HepG2 (cell line): ENCODE measurements at regions not wholly inside any gene's neighbourhood (a gene's known extent, or its start where the extent isn't known, plus 50 kb on each side); places are given as distances from the start of the nearest gene placed in this dataset.

Experiments
- ATAC-seq: fragments of 200-7000 bp; cut with Tn5 transposase; 3 replicates; pipeline ENCODE4 v1.9.1; 2020; ENCODE audit warnings: mild to moderate bottlenecking, moderate library complexity
- BruUV-seq: library from RNA; stranded (reverse); fragments of 400-500 nt; replicated peaks from 2 replicates; lab custom pipeline; 2021; lab: Mats Ljungman, UMichigan
- CTCF ChIA-PET: fragments of 300-600 bp; formaldehyde crosslinking; extraction: SDS; loops from one replicate; lab custom pipeline; 2021; ENCODE audit warnings: low total read pairs, inconsistent platforms, low intra/inter-chr PET ratio; lab: Yijun Ruan, JAX
- POLR2A ChIA-PET: fragments of 350-600 bp; sonication (Branson Sonifier 250); formaldehyde crosslinking; loops from one replicate; lab custom pipeline; 2020; ENCODE audit warnings: antibody characterized with exemption, inconsistent platforms; lab: Yijun Ruan, JAX
- DNase-seq: peaks from one replicate; pipeline ENCODE4 v3.0.0-alpha.2; 2015; ENCODE audit warnings: low spot score
- FAIRE-seq: peaks from 3 replicates; lab custom pipeline; 2011; peaks lifted over from hg19 to GRCh38; lab: Jason Lieb, UNC
- H2AFZ ChIP-seq: one replicate; pipeline ENCODE4 v1.6.1; 2011; ENCODE audit warnings: low read length, inconsistent platforms
- H3K27ac ChIP-seq: fragments of 300-600 bp; 3 replicates; pipeline ENCODE4 v1.8.0; 2011; ENCODE audit warnings: mixed run types, mild to moderate bottlenecking, mixed read lengths, low read length, inconsistent platforms; ENCODE audit not compliant: insufficient read depth; ENCODE audit errors: extremely low read length
- H3K27me3 ChIP-seq, 2 experiments: fragments of 200-600 bp in 1 of 2; 2 replicates in 1 of 2; 3 replicates in 1 of 2; pipeline versions ENCODE4 v1.6.0 to v1.8.0; 2011; ENCODE audit warnings: low read length in 2 of 2, mild to moderate bottlenecking in 2 of 2, moderate library complexity in 2 of 2, inconsistent platforms in 1 of 2; ENCODE audit not compliant: insufficient read depth in 2 of 2, control insufficient read depth in 1 of 2
- H3K36me3 ChIP-seq, 2 experiments: fragments of 200-600 bp in 1 of 2; replicated peaks in 1 of 2; 2 replicates in 1 of 2; 3 replicates in 1 of 2; pipeline versions ENCODE4 v1.5.1 to v1.8.0; 2011; ENCODE audit warnings: low read length in 2 of 2, inconsistent platforms in 1 of 2; ENCODE audit not compliant: insufficient read depth in 2 of 2, control insufficient read depth in 1 of 2
- H3K4me1 ChIP-seq: 2 replicates; pipeline ENCODE4 v1.5.1; 2012; ENCODE audit warnings: low read length, inconsistent platforms; ENCODE audit not compliant: insufficient read depth
- H3K4me2 ChIP-seq: 2 replicates; pipeline ENCODE4 v1.6.0; 2011; ENCODE audit warnings: low read depth, low read length, inconsistent platforms
- H3K4me3 ChIP-seq, 3 experiments: fragments of 200-600 bp in 1 of 3; sonication (generic), shearing (Covaris generic) in 1 of 3; replicated peaks in 1 of 3; 2 replicates each; pipeline ENCODE4 v1.5.1; 2011 to 2016; ENCODE audit warnings: low read length in 3 of 3, inconsistent platforms in 2 of 3, low read depth in 2 of 3, mild to moderate bottlenecking in 2 of 3, control low read depth in 1 of 3, mixed read lengths in 1 of 3; ENCODE audit not compliant: insufficient read depth in 1 of 3
- H3K79me2 ChIP-seq: one replicate; pipeline ENCODE4 v1.6.1; 2011; ENCODE audit warnings: low read length, inconsistent platforms; ENCODE audit not compliant: insufficient read depth
- H3K9ac ChIP-seq: 2 replicates; pipeline ENCODE4 v1.6.0; 2011; ENCODE audit warnings: mild to moderate bottlenecking, low read depth, low read length, inconsistent platforms; ENCODE audit not compliant: insufficient read depth
- H3K9me3 ChIP-seq: 2 replicates; pipeline ENCODE4 v1.5.1; 2012; ENCODE audit warnings: mild to moderate bottlenecking, low read length
- H4K20me1 ChIP-seq: 2 replicates; pipeline ENCODE4 v1.6.0; 2011; ENCODE audit warnings: inconsistent platforms, mild to moderate bottlenecking, low read length, moderate library complexity; ENCODE audit not compliant: insufficient read depth
- BRF2 ChIP-seq: sonication (generic); formaldehyde crosslinking; IDR thresholded peaks from 2 replicates; pipeline ENCODE4 v1.8.1; 2022; ENCODE audit warnings: mild to moderate bottlenecking, missing genetic modification reagents
- CENPX ChIP-seq: sonication (generic); formaldehyde crosslinking; IDR thresholded peaks from 2 replicates; pipeline ENCODE4 v1.9.0; 2021; ENCODE audit warnings: mild to moderate bottlenecking, missing genetic modification reagents, moderate library complexity
- ELF3 ChIP-seq: IDR thresholded peaks from 2 replicates; pipeline ENCODE4 v1.6.1; 2016; ENCODE audit warnings: missing genetic modification reagents, missing compliant biosample characterization
- EZH2 ChIP-seq: conservative IDR thresholded peaks from 2 replicates; pipeline ENCODE4 v1.6.1; 2012; ENCODE audit warnings: mild to moderate bottlenecking, low read depth, low read length, moderate library complexity
- KIAA2018 ChIP-seq: sonication (generic); formaldehyde crosslinking; IDR thresholded peaks from 2 replicates; pipeline ENCODE4 v1.5.0; 2020; ENCODE audit warnings: mild to moderate bottlenecking, missing genetic modification reagents, borderline replicate concordance
- MXD4 ChIP-seq: IDR thresholded peaks from 2 replicates; pipeline ENCODE4 v1.6.1; 2016; ENCODE audit warnings: mild to moderate bottlenecking, missing biosample characterization, missing genetic modification reagents
- SNAPC4 ChIP-seq: sonication (generic); formaldehyde crosslinking; IDR thresholded peaks from 2 replicates; pipeline ENCODE4 v1.4.0; 2020; ENCODE audit warnings: mild to moderate bottlenecking, missing genetic modification reagents
- ZNF530 ChIP-seq: sonication (generic); formaldehyde crosslinking; IDR thresholded peaks from 2 replicates; pipeline ENCODE4 v1.5.0; 2020; ENCODE audit warnings: low read depth, mild to moderate bottlenecking, missing genetic modification reagents
- ZNF713 ChIP-seq: sonication (generic); formaldehyde crosslinking; IDR thresholded peaks from 2 replicates; pipeline ENCODE4 v1.4.0; 2020; ENCODE audit warnings: mild to moderate bottlenecking, missing genetic modification reagents
- ZNF878 ChIP-seq: sonication (generic); formaldehyde crosslinking; IDR thresholded peaks from 2 replicates; pipeline ENCODE4 v1.8.1; 2023; ENCODE audit warnings: mild to moderate bottlenecking, missing genetic modification reagents, moderate library complexity
- WGBS: methylation state at CpG from one replicate; pipeline ENCODE4 v1.1.6; 2017; ENCODE audit warnings: low lambda C conversion rate; 5-methylcytosine and 5-hydroxymethylcytosine counted together
- in situ Hi-C: cut with HindIII; loops from 2 replicates; pipeline ENCODE4 v1.10.0; 2017; ENCODE audit warnings: low pct_unique_long_range_greater_than_20kb; ENCODE audit not compliant: extremely low pct_ligation_motif_present
- intact Hi-C: fragments of 100-400 bp; cut with micrococcal nuclease; formaldehyde crosslinking; loops from one replicate; pipeline ENCODE4 v1.10.0; 2022; ENCODE audit not compliant: unreplicated experiment

- no TSS peak for BruUV-seq
- TF ChIP-seq MXD4 (CRISPR knock-in tag) = no peak
- no peak for TF ChIP-seq ZNF878 (CRISPR knock-in tag)
- no peak for TF ChIP-seq ZNF530 (CRISPR knock-in tag)
- no peak for TF ChIP-seq EZH2
- TF ChIP-seq CENPX (CRISPR knock-in tag) = no peak
- no peak for TF ChIP-seq KIAA2018 (CRISPR knock-in tag)
- TF ChIP-seq BRF2 (CRISPR knock-in tag) = no peak
- no peak for TF ChIP-seq ZNF713 (CRISPR knock-in tag)
- TF ChIP-seq SNAPC4 (CRISPR knock-in tag) = no peak
- no peak for TF ChIP-seq ELF3 (CRISPR knock-in tag)
Observed at GRCh38 chr10:29189256-29189655, 99.6 kb upstream of the LYZL1 start.

More at GRCh38 chr10:29189256-29189655, 99.6 kb upstream of the LYZL1 start:
- Histone ChIP-seq H2AFZ (no peak overlapping the region), H3K79me2 (no peaks in the 10 kb centered on the region), H3K36me3 (no peaks in the 10 kb centered on the region), H3K9ac (no peak overlapping the region), H3K9me3 (no peaks in the 10 kb centered on the region), H4K20me1 (no peaks in the 10 kb centered on the region), H3K27ac (no peak overlapping the region), H3K4me1 (no peaks in the 10 kb centered on the region), H3K4me3 (no peak overlapping the region), H3K27me3 (peaks cover 3 to 7% of the 10 kb centered on the region in 2 experiments; a peak in 2 of 5 replicates), H3K4me2 (no peak overlapping the region)
- no peak for FAIRE-seq
- in situ Hi-C loops = no loop called here
- WGBS = 7% methylated on average over 2 of the region's 2 CpGs
- DNase-seq = no peak
- POLR2A ChIA-PET = no interaction called here
- ATAC-seq = no peak
- intact Hi-C loops = loop anchor here (5.0 kb wide), 1 partner anchor 673 kb away; no protein-coding TSS in a partner anchor
- CTCF ChIA-PET = no interaction called here
